HG02642 (cell line): ENCODE measurements at regions not wholly inside any gene's neighbourhood (a gene's known extent, or its start where the extent isn't known, plus 50 kb on each side); places are given as distances from the start of the nearest gene placed in this dataset.

Experiments used
- ATAC-seq: cut with Tn5 transposase; IDR thresholded peaks from one replicate; pipeline ENCODE4 v1.9.1; 2021; ENCODE audit warnings: mild to moderate bottlenecking; ENCODE audit not compliant: unreplicated experiment, poor library complexity

DNA sequence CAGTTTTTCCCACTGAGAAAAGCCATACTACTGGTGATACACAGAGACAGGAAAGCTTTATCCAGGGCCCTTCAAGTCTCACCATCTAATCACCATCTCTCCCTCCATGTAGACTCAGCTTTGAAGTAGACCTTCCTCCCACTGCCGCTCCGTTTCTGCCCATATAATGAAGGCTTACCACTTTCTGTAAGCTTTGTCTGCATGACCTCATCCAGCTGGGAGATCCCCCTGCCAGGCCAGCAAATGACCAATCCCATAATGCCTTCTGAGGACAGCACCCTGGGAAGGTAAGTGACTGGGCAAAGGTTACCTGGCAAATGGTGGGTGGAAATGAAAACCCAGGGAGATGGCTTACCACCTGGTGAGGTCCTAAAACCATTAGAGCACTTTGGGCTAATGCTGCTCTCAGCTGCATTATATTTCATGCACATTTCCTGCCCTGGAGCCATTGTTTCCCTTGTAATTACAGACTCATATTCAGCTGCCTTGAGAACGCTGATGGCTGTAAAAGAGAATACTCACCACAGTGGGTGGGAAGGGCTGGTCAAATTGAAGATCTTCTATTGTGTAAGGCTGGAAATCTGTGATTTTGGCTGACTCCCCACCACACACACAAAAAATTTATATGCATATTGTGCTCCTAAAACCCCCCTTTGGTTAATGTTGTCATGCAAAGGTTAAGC is 350.7 kb upstream of the SYT4 start:
- no peak for ATAC-seq

DNA sequence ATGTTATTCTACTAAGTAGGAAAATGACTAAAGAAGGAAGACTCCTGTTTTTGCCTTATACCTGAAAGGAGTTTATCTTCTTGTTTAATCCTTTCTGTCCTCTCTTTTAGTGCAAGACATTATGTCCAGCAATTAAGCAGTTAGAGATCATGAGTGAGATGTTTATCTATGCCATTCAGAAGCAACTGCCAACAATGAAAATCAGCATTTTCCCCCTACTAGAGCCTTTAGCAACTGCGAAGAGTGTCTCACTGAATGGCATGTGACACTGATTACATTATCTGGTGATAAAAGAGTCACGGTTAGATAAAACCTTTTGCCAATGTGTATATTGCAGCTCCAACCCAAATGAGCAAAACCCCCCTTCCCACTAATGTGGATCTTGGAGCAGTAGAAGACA is 357.7 kb upstream of the SYT4 start:
- no peak for ATAC-seq

DNA sequence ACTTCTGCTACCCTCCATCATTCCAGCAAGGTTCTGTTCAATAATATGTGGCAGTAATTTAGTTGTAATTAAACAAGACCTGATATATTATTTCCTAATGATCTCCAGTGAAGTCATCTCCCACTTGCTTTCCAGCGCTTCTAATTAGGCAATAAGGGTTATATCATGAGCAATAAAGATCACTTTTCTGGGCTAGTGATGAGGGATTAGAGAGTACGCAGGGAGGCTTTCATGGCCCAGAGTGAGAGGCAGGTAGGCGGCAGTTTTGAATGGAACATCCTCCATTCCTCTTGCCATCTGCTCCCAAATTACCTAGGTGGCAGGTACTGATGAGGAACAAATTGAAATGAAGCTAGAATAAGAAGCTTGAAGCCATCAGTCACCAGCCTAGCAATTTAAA is 358.1 kb upstream of the SYT4 start:
- no peak for ATAC-seq

DNA sequence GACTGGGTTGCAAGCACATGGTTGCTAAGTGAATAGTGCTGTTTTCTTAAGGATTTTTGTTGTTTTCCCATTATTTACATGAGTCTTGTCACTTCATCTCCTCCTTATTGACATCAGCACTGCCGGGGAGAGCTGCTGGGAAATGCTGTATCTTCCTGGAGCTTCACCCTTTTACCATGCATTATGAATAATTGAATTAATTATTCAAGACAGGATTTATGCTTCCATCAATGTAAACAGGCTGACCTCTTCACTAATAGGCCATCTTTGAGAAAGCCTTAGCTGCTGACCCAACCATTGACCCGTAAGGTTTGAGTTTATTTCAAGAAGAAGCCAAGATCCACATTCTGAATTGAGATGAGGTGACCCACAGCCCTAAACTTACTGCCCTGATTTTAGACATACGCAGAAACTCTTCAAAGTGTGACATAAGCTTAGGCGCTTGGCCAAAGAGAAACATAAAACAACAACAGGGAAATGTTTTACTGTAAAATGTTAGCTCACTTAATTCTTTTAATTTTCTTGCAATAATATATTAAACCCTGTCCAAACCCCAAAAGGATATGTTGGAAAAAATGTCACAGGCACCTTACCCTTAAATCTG is 365.5 kb upstream of the SYT4 start:
- ATAC-seq, result no peak

- ATAC-seq, result no peak
These were observed 370.7 kb upstream of the SYT4 start for GRCh38 chr18:43648002-43648401.

- ATAC-seq, result no peak
These were observed 372.5 kb upstream of the SYT4 start for GRCh38 chr18:43649649-43650357.

GRCh38 chr18:43650426-43650825 is 373.1 kb upstream of the SYT4 start:
- no peak for ATAC-seq

DNA sequence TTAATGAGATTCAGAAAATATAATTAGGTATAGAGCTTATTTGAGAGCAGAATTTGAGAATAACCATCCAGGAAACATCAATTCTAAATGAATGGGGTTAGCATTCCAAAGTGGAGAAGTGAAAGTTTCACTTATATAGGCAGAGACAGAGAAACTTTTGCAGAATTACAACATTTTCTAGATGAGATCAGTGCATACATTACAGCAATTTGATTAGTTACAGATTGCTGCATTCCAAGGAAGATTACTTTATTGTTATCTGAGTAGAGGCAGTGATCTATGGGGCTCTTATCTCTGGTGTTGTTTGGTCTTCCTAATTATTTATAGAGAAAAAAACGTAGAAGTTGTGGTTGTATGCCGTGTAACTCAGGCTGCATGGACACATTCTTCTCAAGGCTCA is 373.8 kb upstream of the SYT4 start:
- no peak for ATAC-seq

DNA sequence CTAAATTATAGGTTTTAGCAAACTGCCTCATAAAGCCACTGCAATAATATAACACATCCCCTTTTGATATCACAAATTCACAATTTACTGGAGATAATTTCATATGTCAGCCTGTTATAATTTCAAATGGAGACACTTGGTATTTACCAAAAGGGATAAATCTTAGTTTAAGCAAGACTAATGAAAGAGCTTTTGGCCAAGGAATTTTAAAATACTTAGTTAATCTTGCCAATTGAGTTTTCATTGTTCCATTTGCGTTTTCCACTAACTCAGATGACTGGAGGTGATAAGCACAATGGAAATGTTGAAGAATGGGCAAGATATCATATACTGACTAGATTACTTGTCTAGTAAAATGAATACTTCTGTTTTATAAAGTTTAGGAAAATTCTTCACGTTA is 379.3 kb upstream of the SYT4 start:
- ATAC-seq, result no peak

- ATAC-seq, result peak; percentile 78
These were observed 384.3 kb upstream of the SYT4 start for GRCh38 chr18:43661570-43661969.

- no peak for ATAC-seq
These were observed 385.4 kb upstream of the SYT4 start for GRCh38 chr18:43662657-43663056.

GRCh38 chr18:43663159-43663558 is 385.9 kb upstream of the SYT4 start:
- no peak for ATAC-seq

DNA sequence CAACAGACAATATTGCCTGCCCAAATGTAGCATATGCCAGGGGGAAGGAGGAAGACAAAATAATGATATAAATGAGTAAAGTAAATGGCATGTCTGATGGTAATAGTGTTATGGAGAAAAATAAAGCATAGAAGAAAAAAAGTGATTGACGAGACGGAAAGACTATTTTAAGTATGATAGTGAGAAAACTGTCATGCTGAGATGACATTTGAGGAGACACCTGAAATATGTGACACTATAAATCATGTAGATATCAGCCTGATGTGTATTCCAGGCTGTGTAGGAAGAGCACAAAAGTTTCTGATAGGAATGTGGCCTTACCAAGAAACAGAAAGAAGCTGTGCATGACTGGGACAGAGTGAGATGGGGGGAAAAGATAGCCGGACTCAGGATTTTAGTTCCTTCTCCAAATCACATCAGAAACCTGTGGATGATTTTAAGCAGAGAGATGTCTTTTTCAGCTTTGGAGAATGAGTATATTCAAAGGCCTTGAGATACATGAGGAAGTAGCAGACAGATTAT is 387.3 kb upstream of the SYT4 start:
- no peak for ATAC-seq

DNA sequence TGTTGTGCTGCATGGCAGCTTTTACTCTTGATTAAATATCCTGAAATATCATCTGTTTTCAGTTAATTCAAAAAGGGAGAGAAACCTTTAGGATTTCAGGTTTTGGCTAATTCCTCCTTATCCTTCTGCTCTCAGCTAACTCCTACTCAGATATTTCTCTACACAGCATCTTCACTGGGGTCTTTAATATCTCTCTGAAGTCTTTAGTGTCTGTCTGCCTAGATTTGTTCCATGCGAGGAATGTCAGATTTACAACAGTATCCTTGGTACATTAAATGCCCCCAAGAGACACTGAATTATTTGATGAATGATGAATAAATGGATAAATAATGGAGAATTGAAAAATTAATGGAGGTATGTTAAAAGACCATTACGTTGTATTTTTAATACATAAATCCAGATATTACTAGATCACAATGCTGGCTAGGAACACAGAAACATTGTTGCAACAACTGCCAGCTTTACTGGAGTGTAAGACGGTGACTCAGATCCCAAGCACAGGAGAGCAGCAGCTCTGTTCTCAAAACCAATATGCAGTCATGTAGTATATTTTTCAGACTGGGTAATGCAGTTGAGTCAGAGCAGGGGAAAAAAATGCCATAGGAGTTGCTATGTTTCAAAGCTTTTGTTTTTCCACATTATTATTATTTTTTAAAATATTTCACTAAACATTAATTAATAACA is 388.0 kb upstream of the SYT4 start:
- ATAC-seq, result no peak

DNA sequence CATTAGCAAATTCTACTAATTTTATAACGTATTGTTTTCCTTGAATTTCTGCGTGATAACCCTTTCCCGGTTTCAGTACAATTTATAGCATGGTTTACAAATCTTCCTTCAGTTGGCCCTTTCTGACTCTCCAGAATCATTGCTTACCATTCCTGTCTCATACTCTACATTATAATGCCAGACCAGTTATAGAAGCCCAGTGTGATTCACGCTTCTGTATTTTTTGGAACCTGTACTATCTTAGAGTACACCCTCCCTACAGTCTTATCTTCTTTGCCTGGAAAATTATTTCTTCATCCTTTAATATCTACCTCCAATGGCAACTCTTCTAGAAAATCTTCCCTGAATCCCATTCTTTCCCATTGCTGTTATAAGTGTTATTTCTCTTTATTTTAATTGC is 391.6 kb upstream of the SYT4 start:
- ATAC-seq, result no peak

DNA sequence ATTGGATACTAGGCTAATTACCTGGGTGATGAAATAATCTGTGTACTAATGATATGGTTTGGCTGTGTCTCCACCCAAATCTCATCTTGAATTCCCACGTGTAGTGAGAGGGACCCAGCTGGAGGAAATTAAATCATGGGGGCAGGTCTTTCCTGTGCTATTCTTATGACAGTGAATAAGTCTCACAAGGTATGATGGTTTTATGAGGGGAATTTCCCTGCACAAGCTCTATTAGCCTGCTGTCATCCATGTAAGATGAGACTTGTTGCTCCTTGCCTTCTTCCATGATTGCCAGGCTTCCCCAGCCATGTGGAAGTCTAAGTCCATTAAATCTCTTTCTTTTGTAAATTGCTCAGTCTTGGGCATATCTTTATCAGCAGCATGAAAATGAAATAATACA is 394.1 kb upstream of the SYT4 start:
- no peak for ATAC-seq

DNA sequence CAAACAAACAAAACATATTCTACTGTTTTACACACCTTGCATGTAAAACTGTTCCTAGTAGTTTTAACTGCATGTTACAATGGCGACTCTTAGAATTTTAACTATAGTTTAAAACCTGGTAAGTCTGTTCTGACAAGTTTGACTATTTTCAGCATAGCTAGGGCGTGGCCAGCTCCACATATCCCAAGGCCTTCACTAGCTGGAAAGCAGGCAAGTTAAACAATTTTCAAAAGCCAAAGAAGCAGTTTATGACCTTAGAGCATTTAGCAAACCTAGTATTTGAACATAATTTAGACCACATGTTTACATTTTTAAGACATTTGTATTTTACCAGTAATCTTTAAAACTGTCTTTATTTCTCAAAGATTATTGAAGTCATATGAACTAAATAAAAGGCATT is 402.8 kb upstream of the SYT4 start:
- ATAC-seq, result no peak

GRCh38 chr18:43681661-43682060 is 404.4 kb upstream of the SYT4 start:
- ATAC-seq, result no peak

GRCh38 chr18:43682196-43682595 is 404.9 kb upstream of the SYT4 start:
- no peak for ATAC-seq

- ATAC-seq, result no peak
These were observed 409.4 kb upstream of the SYT4 start for GRCh38 chr18:43686709-43687108.

DNA sequence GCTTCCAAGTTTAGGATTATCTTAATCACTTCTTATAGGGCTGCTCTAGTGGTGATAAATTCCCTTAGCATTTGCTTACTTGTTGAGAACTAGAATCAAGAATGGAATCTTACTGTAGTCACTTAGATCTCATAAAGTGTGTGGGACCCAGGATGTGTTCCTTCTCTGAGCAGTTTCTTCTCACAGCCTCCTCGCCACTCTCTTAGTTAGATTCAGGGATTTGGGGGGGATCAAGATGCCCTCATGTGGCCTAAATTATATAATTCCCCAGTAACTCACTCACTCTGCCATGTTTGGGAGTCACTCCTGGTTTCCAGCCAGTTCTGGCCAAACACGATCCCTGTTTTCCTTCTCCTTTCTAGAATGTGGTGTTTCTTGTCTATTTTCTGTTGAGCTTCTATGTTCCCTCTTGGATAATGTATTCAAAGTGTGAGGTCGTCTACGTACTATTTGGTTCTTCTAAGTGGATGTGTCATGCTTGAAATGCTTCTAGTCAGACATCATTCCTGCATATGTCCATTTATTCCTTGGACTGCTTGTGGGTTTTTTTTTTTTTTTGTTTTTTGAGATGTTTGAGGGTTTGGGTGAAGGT is 414.9 kb upstream of the SYT4 start:
- no peak for ATAC-seq
